ENCODE measurements at regions not wholly inside any gene's neighbourhood (a gene's known extent, or its start where the extent isn't known, plus 50 kb on each side); places are given as distances from the start of the nearest gene placed in this dataset.

DNA sequence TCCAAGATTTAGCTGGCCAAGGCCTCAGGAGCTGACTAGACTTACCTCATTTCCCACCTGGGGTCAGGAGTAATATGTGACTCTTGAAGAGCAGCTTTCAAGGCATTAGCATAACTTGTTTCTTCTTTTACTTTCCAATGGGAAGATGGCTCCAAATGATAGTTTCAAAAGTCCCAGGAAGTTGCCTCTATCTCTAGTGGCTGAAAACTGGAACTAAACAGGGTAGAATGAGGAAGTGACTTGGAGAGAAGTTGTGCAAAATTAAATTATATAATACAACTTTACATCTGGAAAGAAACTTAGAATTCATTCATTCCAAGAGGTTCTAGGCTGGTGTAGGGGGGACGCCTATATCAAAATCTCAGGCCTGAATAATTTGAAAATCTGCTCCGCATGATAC, 250.1 kb upstream of the FMN2 start:
- H3K4me3 ChIP-seq (replicated peaks; ENCODE audit: low read depth, low read length), result no peak overlapping the region
- no peaks in the 10 kb centered on the region for H3K36me3 ChIP-seq (ENCODE audit: control insufficient read depth, insufficient read depth, low read length)
- no peak for DNase-seq (ENCODE audit: extremely low read depth, insufficient read length)
- TF ChIP-seq, protein P1, sequence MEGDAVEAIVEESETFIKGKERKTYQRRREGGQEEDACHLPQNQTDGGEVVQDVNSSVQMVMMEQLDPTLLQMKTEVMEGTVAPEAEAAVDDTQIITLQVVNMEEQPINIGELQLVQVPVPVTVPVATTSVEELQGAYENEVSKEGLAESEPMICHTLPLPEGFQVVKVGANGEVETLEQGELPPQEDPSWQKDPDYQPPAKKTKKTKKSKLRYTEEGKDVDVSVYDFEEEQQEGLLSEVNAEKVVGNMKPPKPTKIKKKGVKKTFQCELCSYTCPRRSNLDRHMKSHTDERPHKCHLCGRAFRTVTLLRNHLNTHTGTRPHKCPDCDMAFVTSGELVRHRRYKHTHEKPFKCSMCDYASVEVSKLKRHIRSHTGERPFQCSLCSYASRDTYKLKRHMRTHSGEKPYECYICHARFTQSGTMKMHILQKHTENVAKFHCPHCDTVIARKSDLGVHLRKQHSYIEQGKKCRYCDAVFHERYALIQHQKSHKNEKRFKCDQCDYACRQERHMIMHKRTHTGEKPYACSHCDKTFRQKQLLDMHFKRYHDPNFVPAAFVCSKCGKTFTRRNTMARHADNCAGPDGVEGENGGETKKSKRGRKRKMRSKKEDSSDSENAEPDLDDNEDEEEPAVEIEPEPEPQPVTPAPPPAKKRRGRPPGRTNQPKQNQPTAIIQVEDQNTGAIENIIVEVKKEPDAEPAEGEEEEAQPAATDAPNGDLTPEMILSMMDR (IDR thresholded peaks at IDR 0.05; ENCODE audit: insufficient read depth, low read length, poor library complexity, severe bottlenecking), result no peak
- no peaks in the 10 kb centered on the region for H3K27me3 ChIP-seq (replicated peaks; ENCODE audit: control insufficient read depth, insufficient read depth, low read length)

DNA sequence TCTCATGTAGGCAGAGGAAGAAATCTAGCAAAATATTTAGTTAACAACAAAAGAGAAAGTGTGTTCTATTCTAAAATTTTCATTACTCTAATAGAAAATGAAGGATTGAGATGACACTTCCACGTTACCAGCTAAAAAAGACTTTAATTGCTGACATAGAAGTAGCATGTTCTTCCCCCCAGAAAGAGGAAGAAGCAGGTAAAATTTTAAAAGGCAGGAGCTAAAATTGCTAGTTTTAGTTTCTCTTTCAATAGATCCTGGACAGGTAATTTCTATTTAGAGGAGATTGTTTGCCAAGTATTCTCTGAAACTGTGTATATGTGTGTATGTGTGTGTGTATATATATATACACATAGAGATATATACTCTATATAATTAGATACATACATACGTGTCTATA, 248.1 kb upstream of the FMN2 start:
- DNase-seq (ENCODE audit: extremely low read depth, insufficient read length), result no peak
- H3K4me3 ChIP-seq (replicated peaks; ENCODE audit: low read depth, low read length), result no peak overlapping the region
- no peaks in the 10 kb centered on the region for H3K27me3 ChIP-seq (replicated peaks; ENCODE audit: control insufficient read depth, insufficient read depth, low read length)
- H3K36me3 ChIP-seq (ENCODE audit: control insufficient read depth, insufficient read depth, low read length), result no peaks in the 10 kb centered on the region
- TF ChIP-seq, protein P1 (IDR thresholded peaks at IDR 0.05; ENCODE audit: insufficient read depth, low read length, poor library complexity, severe bottlenecking), result no peak

DNA sequence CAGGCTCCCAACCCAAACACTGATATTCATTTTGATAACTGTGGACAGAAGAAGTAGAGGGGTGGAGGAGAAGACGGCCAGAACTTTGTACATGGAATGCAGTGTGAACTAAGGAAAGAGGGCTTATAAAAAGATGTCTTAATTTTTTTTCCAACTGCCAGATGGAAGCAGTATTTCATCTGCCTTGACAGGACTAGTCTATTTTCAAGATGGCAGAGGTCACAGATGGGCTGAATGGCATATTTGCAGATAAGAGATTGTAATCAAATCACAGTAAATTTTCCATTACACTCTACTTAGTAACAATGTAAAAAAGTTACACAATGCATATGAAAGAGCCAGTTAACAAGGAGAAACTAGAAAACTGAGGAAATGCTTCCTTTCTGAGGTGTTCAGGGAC, 246.8 kb upstream of the FMN2 start:
- TF ChIP-seq, protein P1 (IDR thresholded peaks at IDR 0.05; ENCODE audit: insufficient read depth, low read length, poor library complexity, severe bottlenecking), result no peak
- Histone ChIP-seq H3K4me3 (replicated peaks; ENCODE audit: low read depth, low read length) (no peak overlapping the region), H3K36me3 (ENCODE audit: control insufficient read depth, insufficient read depth, low read length) (no peaks in the 10 kb centered on the region), H3K27me3 (replicated peaks; ENCODE audit: control insufficient read depth, insufficient read depth, low read length) (no peaks in the 10 kb centered on the region)
- no peak for DNase-seq (ENCODE audit: extremely low read depth, insufficient read length)

DNA sequence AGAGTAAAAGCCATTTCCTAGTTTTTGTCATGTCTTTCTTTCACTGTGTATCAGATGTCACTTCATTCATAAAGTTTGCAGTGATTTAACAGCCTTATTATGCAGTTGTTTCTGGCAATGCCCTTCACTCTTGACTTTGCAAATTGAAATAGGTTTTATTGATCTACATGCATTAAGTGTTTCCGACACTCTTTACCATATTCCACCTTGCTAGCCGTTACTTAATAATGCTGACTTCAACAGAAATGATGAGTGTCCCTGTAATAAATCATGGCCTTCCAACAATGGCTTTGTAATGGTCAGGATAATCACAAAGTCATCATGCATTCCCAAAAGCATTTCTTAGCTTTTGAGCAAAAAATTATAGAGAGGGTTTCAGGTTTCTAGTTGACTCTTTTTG, 236.8 kb upstream of the FMN2 start:
- no peak for DNase-seq (ENCODE audit: extremely low read depth, insufficient read length)
- Histone ChIP-seq H3K4me3 (replicated peaks; ENCODE audit: low read depth, low read length) (no peak overlapping the region), H3K27me3 (replicated peaks; ENCODE audit: control insufficient read depth, insufficient read depth, low read length) (no peaks in the 10 kb centered on the region), H3K36me3 (ENCODE audit: control insufficient read depth, insufficient read depth, low read length) (no peaks in the 10 kb centered on the region)
- TF ChIP-seq, protein P1 (IDR thresholded peaks at IDR 0.05; ENCODE audit: insufficient read depth, low read length, poor library complexity, severe bottlenecking), result no peak

DNA sequence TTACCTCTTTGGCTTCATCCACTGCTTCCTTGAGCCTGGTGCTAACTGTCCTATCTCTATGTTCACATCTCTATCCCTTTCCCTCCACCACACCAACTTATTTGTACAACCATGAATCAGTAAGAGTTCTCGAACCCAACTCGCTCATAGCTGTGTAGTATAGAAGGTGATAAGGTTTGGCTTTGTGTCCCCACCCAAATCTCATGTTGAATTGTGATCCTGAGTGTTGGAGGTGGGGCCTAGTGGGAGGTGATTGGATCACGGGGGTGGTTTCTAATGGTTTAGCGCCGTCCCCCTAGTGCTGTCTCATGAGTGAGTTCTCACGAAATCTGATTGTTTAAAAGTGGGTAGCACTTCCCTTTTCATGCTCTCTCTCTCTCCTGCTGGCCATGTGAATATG, 235.6 kb upstream of the FMN2 start:
- H3K36me3 ChIP-seq (ENCODE audit: control insufficient read depth, insufficient read depth, low read length), result no peaks in the 10 kb centered on the region
- TF ChIP-seq, protein P1 (IDR thresholded peaks at IDR 0.05; ENCODE audit: insufficient read depth, low read length, poor library complexity, severe bottlenecking), result no peak
- no peaks in the 10 kb centered on the region for H3K27me3 ChIP-seq (replicated peaks; ENCODE audit: control insufficient read depth, insufficient read depth, low read length)
- H3K4me3 ChIP-seq (replicated peaks; ENCODE audit: low read depth, low read length), result no peak overlapping the region
- DNase-seq (ENCODE audit: extremely low read depth, insufficient read length), result no peak

DNA sequence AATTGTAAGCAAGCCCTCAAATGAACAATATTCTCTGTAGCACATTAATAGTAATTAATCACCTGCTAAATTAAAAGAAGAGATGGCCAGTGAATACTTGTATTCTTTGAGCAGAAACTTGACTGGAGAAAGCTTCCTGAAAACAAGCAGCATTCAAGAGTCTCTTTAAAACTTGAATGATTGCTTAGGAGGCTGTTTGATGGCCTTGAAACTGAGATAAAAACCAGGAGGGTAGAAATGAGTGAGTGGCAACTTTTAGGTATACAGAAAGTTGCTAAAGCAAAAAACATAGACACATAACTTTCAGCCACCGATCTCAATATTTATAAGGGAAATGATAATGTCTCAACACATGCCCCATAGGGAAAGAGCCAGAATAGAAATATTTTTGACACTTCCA, 234.8 kb upstream of the FMN2 start:
- H3K4me3 ChIP-seq (replicated peaks; ENCODE audit: low read depth, low read length), result no peak overlapping the region
- DNase-seq (ENCODE audit: extremely low read depth, insufficient read length), result no peak
- TF ChIP-seq, protein P1 (IDR thresholded peaks at IDR 0.05; ENCODE audit: insufficient read depth, low read length, poor library complexity, severe bottlenecking), result no peak
- H3K36me3 ChIP-seq (ENCODE audit: control insufficient read depth, insufficient read depth, low read length), result no peaks in the 10 kb centered on the region
- no peaks in the 10 kb centered on the region for H3K27me3 ChIP-seq (replicated peaks; ENCODE audit: control insufficient read depth, insufficient read depth, low read length)
